HepG2 (cell line): ENCODE measurements at regions not wholly inside any gene's neighbourhood (a gene's known extent, or its start where the extent isn't known, plus 50 kb on each side); places are given as distances from the start of the nearest gene placed in this dataset.
A peak's percentile ranks its signal among the peaks of the same experiment; 100 is the strongest.

ENCODE experiments used
- AGO2 ChIP-seq: fragments of 200-400 bp; formaldehyde crosslinking; optimal IDR thresholded peaks from 2 replicates; pipeline ENCODE3; 2017; ENCODE audit warnings: mild to moderate bottlenecking, low read depth, low read length, moderate library complexity
- AKAP8 ChIP-seq: sonication (generic); formaldehyde crosslinking; IDR thresholded peaks from 2 replicates; pipeline ENCODE4 v1.5.1; 2020; ENCODE audit warnings: mild to moderate bottlenecking, missing genetic modification reagents
- BRCA1 ChIP-seq: sonication (generic); formaldehyde crosslinking; IDR thresholded peaks from 2 replicates; pipeline ENCODE4 v1.4.0; 2020; ENCODE audit warnings: missing genetic modification reagents
- DNMT3B ChIP-seq: conservative IDR thresholded peaks from 2 replicates; pipeline ENCODE4 v1.6.1; 2016; ENCODE audit warnings: missing biosample characterization, control low read depth
- FOSL2 ChIP-seq: sonication (generic); formaldehyde crosslinking; IDR thresholded peaks from 2 replicates; pipeline ENCODE4 v1.4.0; 2020; ENCODE audit warnings: missing genetic modification reagents
- HMG20A ChIP-seq: IDR thresholded peaks from 2 replicates; pipeline ENCODE4 v1.6.1; 2016; ENCODE audit warnings: borderline replicate concordance
- KAT7 ChIP-seq: IDR thresholded peaks from 2 replicates; pipeline ENCODE4 v1.6.1; 2018; ENCODE audit warnings: borderline replicate concordance, missing compliant biosample characterization
- POGZ ChIP-seq: sonication (generic); formaldehyde crosslinking; IDR thresholded peaks from 2 replicates; pipeline ENCODE4 v1.4.0; 2020; ENCODE audit warnings: mild to moderate bottlenecking, missing genetic modification reagents
- RBAK ChIP-seq: sonication (generic); formaldehyde crosslinking; IDR thresholded peaks from 2 replicates; pipeline ENCODE4 v1.5.1; 2020; ENCODE audit warnings: mild to moderate bottlenecking, missing genetic modification reagents
- REST ChIP-seq, 2 experiments: IDR thresholded peaks; 2 replicates each; pipeline ENCODE4 v1.6.1; 2011 to 2012; ENCODE audit warnings: low read length in 2 of 2, borderline replicate concordance in 1 of 2, low read depth in 1 of 2, mild to moderate bottlenecking in 1 of 2, moderate library complexity in 1 of 2
- SALL2 ChIP-seq: sonication (generic); formaldehyde crosslinking; IDR thresholded peaks from 2 replicates; pipeline ENCODE4 v1.8.1; 2023; ENCODE audit warnings: mild to moderate bottlenecking, missing genetic modification reagents, inconsistent platforms
- SMAD9 ChIP-seq: sonication (generic); formaldehyde crosslinking; IDR thresholded peaks from 2 replicates; pipeline ENCODE4 v1.5.1; 2020; ENCODE audit warnings: mild to moderate bottlenecking, missing genetic modification reagents
- SOX6 ChIP-seq, 2 experiments: fragments of 450-650 bp in 1 of 2; sonication (generic) in 1 of 2; formaldehyde crosslinking in 1 of 2; IDR thresholded peaks; 2 replicates each; pipeline versions ENCODE4 v1.4.0 to v1.6.1; 2017 to 2020; ENCODE audit warnings: antibody characterized with exemption in 1 of 2, mild to moderate bottlenecking in 1 of 2, missing genetic modification reagents in 1 of 2
- TEAD2 ChIP-seq: sonication (generic); formaldehyde crosslinking; IDR thresholded peaks from 2 replicates; pipeline ENCODE4 v1.9.0; 2021; ENCODE audit warnings: missing genetic modification reagents
- ZBTB38 ChIP-seq: sonication (generic); formaldehyde crosslinking; IDR thresholded peaks from 2 replicates; pipeline ENCODE4 v1.5.1; 2020; ENCODE audit warnings: mild to moderate bottlenecking, missing genetic modification reagents
- ZFP91 ChIP-seq: sonication (generic); formaldehyde crosslinking; IDR thresholded peaks from 2 replicates; pipeline ENCODE4 v1.9.0; 2022; ENCODE audit warnings: missing genetic modification reagents, mild to moderate bottlenecking, borderline replicate concordance
- ZNF230 ChIP-seq: sonication (generic); formaldehyde crosslinking; IDR thresholded peaks from 2 replicates; pipeline ENCODE4 v1.4.0; 2020; ENCODE audit warnings: mild to moderate bottlenecking, missing genetic modification reagents
- ZNF232 ChIP-seq: sonication (generic); formaldehyde crosslinking; IDR thresholded peaks from 2 replicates; pipeline ENCODE4 v1.4.0; 2020; ENCODE audit warnings: missing genetic modification reagents, borderline replicate concordance
- ZNF557 ChIP-seq: sonication (generic); formaldehyde crosslinking; IDR thresholded peaks from 2 replicates; pipeline ENCODE4 v1.4.0; 2020; ENCODE audit warnings: missing genetic modification reagents
- ZNF577 ChIP-seq: sonication (generic); formaldehyde crosslinking; IDR thresholded peaks from 2 replicates; pipeline ENCODE4 v1.4.0; 2020; ENCODE audit warnings: mild to moderate bottlenecking, low read depth, missing genetic modification reagents, borderline replicate concordance
- ZNF605 ChIP-seq: sonication (generic); formaldehyde crosslinking; IDR thresholded peaks from 2 replicates; pipeline ENCODE4 v1.8.0; 2022; ENCODE audit warnings: mild to moderate bottlenecking, missing genetic modification reagents
- ZNF619 ChIP-seq: sonication (generic); formaldehyde crosslinking; IDR thresholded peaks from 2 replicates; pipeline ENCODE4 v1.4.0; 2020; ENCODE audit warnings: mild to moderate bottlenecking, missing genetic modification reagents
- ZNF749 ChIP-seq: sonication (generic); formaldehyde crosslinking; IDR thresholded peaks from 2 replicates; pipeline ENCODE4 v1.8.0; 2022; ENCODE audit warnings: mild to moderate bottlenecking, missing genetic modification reagents, moderate library complexity, borderline replicate concordance
- ZNF776 ChIP-seq: sonication (generic); formaldehyde crosslinking; IDR thresholded peaks from 2 replicates; pipeline ENCODE4 v1.4.0; 2020; ENCODE audit warnings: mild to moderate bottlenecking, missing genetic modification reagents
- ZNF780A ChIP-seq: sonication (generic); formaldehyde crosslinking; IDR thresholded peaks from 2 replicates; pipeline ENCODE4 v1.8.0; 2022; ENCODE audit warnings: mild to moderate bottlenecking, missing genetic modification reagents, moderate library complexity
- ZNF800 ChIP-seq: sonication (generic); formaldehyde crosslinking; IDR thresholded peaks from 2 replicates; pipeline ENCODE4 v1.4.0; 2020; ENCODE audit warnings: missing genetic modification reagents

GRCh38 chr7:13016036-13016581, 328.7 kb downstream of the ARL4A start (continued):
- TF ChIP-seq ZNF749 (CRISPR knock-in tag) (no peak), BRCA1 (CRISPR knock-in tag) (no peak), RBAK (no peak), ZBTB38 (CRISPR knock-in tag) (peak; percentile 94), ZNF780A (no peak), AKAP8 (CRISPR knock-in tag) (no peak), ZNF605 (no peak), ZNF230 (CRISPR knock-in tag) (no peak), DNMT3B (CRISPR knock-in tag) (no peak), SALL2 (CRISPR knock-in tag) (no peak), AGO2 (no peak), POGZ (0 out of 2 replicates have a peak, but pooled peaks have one; percentile 19), TEAD2 (CRISPR knock-in tag) (no peak), ZNF557 (CRISPR knock-in tag) (no peak), KAT7 (CRISPR knock-in tag) (no peak), SMAD9 (CRISPR knock-in tag) (no peak), ZNF232 (CRISPR knock-in tag) (no peak), ZNF619 (CRISPR knock-in tag) (0 out of 2 replicates have a peak, but pooled peaks have one; percentile 36), SOX6 (IDR thresholded peaks at IDR 0.05) (no peak), SOX6 (CRISPR knock-in tag; IDR thresholded peaks at IDR 0.05) (0 out of 2 replicates have a peak, but pooled peaks have one; percentile 16), REST (IDR thresholded peaks at IDR 0.05; ENCODE audit: borderline replicate concordance in 1 of 2, low read depth in 1 of 2, low read length in 2 of 2) (no peak), ZNF800 (CRISPR knock-in tag) (no peak), FOSL2 (CRISPR knock-in tag) (no peak), ZNF577 (CRISPR knock-in tag) (no peak), ZFP91 (CRISPR knock-in tag) (peak; percentile 73), HMG20A (CRISPR knock-in tag) (no peak), ZNF776 (no peak)
